ENCODE measurements at regions not wholly inside any gene's neighbourhood (a gene's known extent, or its start where the extent isn't known, plus 50 kb on each side); places are given as distances from the start of the nearest gene placed in this dataset.

GRCh38 chr11:80458376-80458775 is 1017.5 kb upstream of the TENM4 start:
- DNase-seq = no peak

GRCh38 chr11:80457823-80458222 is 1017.0 kb upstream of the TENM4 start:
- DNase-seq = no peak

- no peak for DNase-seq
Measured at GRCh38 chr11:80455818-80456217, 1015.0 kb upstream of the TENM4 start.

GRCh38 chr11:80451105-80451504 is 1010.3 kb upstream of the TENM4 start:
- no peak for DNase-seq

DNA sequence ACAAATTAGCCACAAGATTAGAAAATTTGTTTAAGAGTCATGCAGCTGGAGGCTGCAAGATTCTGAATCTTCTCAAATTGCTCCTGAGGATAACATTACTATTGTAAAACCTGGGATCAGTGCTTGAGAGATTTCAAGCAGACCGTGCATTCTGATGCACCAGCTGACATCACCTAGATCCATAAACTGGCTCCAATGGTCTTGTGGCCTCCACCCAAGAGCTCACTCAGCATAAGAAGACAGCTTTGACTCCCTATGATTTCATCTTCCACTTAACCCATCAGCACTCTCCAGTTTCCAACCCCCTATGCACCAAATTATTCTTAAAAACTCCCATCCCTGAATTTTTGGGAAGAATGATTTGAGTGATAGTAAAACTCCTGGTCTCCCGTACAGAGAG is 1007.9 kb upstream of the TENM4 start:
- DNase-seq = no peak

- no peak for DNase-seq
Measured at GRCh38 chr11:80443177-80443576, 1002.3 kb upstream of the TENM4 start.

GRCh38 chr11:80441821-80442220 is 1001.0 kb upstream of the TENM4 start:
- no peak for DNase-seq

GRCh38 chr11:80440835-80441234 is 1000.0 kb upstream of the TENM4 start:
- DNase-seq = no peak

- no peak for DNase-seq
Measured at GRCh38 chr11:80436547-80436946, 995.7 kb upstream of the TENM4 start.

DNA sequence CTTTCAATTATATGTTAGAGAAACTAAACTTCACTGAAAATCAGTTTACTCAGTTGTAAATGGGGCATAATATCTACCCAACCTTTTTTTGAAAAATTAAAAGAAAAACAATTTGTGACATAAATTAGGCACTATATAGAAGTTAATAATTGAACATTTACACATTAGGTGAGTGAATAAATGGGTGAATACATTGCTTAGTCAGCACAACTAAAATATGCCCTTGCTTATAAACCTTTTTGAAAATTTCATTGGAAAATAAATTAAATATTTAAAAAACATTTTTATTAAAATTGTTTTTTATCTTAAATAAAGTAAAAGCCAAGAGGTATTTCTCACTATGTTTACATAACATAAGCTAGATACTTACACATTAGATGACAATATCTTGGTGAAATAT is 994.5 kb upstream of the TENM4 start:
- DNase-seq = no peak

DNA sequence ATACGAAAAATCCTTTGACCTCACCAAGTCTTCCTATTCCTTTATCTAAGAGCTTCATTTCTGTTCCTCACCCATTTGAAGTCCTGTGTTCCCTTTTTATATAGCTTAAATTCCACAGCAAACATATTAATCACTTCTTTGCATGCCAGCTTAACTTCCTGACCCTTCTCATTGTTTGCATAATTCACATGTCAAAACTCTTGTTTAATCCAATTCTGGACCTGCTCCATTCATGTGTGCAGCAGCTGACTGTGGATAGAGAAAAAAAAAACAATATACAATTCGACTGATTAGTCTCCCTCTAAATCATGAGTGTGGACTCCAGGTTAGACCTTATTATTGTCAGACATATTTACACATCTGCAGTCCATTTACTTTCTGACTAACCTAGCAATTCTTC is 991.2 kb upstream of the TENM4 start:
- DNase-seq = no peak

DNA sequence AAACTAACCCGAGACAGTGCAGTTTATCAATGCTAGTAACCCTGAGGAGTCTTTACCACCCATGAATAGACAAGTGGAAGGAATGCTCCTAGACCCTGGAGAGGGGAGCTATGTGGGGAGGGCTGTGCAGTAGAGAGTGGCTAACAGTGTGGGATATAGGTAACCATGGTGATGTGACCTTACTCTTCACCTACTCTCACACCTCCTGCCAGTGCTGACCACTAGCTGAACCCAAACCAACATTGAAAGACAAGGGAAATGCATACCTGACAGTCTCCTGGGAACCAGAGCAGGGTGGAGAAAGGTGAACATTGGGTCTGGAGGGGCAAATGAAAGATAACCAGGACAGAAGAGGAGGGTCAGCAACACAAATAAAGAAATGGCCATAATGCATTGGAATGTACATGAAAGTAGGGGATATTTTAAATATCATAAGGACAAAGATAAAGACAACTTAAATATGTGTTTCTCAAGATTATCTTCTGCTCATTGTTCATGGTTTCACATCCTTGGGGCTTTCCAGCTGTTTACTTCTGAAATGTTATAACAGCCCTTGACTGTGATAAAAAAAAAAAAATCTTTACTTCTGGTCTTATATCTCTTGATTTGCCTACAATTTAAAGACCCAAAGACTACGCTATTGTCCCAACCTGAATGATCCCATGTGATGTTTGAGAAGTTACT is 983.3 kb upstream of the TENM4 start:
- DNase-seq = no peak

DNA sequence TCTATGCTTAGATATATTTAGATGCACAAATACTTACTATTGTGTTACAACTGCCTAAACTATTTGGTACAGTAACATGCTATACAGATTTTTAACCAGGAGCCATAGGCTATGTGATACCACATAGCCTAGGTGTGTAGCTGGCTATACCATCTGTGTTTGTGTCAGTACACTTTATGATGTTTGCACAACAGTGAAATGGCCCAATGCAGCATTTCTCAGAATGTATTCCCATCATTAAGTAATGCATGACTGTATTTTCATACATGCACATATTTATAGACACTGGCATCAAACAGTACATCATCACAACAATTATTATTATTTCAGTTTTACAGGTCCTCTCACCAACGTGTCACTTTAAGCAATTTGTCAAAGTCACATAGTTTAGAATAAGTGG is 979.5 kb upstream of the TENM4 start:
- no peak for DNase-seq

- DNase-seq = no peak
Measured at GRCh38 chr11:80417681-80418080, 976.9 kb upstream of the TENM4 start.

GRCh38 chr11:80415580-80415979 is 974.8 kb upstream of the TENM4 start:
- DNase-seq = no peak

DNA sequence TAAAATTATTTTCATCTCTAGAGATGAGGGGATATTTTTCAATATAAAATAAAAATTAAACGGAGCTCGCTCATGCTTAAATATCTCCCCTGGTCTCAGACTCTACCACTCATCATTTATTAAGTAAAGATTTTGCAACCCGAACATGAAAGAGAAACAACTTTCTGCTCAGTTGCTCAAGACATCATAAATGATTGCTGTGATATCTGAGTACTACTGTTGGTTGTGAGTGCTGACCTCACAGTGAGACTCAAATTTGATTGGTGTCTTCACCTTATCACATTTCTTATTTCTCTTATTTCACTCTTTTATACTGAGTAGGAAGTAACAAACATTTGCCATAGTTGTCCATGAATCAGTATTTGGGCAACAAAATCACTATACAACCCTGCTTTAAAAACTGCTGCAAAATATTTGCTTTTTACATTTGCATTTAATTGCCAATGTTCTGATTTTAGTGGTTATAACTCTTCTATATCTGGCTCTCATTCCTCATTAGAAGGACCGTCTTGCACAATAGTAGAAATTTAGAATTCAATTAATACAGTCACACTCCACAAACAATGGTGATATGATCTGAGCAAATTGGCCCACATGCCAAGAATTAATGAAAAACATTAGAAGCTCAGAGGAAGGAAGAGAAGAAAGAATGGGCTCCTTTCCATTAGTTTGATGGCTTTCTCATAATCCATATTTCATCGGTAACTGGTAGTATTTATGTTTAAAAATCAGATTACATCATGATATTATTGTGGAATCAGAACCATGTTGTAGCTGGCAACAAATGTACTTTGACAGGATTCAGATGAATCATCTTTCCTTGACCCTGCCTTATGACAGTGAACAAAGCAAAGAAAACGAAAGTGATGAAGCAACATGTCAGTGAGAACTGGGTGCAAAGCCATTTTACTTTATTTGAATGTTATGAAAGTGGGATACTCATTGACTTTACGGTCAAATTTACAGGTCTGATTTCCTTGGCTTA is 973.6 kb upstream of the TENM4 start:
- no peak for DNase-seq

GRCh38 chr11:80412604-80413003 is 971.8 kb upstream of the TENM4 start:
- no peak for DNase-seq

DNA sequence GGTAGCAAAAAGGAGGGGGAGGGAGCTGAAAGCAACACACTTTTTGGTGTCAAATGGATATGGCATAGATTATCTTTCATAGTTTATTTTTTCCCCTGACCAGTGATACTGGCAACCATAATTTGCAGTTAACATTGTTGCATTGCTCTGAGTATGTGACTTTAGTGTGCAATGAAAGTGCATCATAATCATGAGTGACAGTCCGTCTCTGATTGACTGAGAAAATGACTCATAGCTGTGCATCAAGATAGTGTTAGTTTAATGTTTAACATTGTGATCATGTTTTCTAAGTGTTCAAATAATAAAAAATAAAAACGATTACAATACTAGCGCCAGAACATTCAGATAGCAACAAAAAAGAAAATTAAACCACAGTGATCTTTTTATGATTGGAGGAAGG is 952.4 kb upstream of the TENM4 start:
- DNase-seq = no peak

DNA sequence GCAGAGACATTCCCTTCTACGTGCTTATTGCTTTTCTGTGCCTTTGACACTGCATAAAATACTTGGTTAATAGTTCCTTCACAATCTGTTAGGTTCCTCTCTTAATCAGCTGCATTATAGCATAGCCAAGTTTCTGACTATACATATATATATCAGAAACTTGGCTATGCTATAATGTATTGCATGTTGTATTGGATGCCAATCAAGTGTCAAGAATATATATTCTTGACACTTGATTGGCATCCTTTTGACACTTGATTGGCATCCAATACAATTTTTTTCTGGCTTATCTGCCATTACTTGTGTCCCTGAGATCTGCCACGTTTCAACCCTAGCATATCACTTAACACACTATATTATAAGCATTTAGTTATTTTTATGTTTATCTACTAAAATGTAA is 949.7 kb upstream of the TENM4 start:
- DNase-seq = no peak

GRCh38 chr11:80388536-80388935 is 947.7 kb upstream of the TENM4 start:
- DNase-seq = no peak

- DNase-seq = no peak
Measured at GRCh38 chr11:80388130-80388529, 947.3 kb upstream of the TENM4 start.

DNA sequence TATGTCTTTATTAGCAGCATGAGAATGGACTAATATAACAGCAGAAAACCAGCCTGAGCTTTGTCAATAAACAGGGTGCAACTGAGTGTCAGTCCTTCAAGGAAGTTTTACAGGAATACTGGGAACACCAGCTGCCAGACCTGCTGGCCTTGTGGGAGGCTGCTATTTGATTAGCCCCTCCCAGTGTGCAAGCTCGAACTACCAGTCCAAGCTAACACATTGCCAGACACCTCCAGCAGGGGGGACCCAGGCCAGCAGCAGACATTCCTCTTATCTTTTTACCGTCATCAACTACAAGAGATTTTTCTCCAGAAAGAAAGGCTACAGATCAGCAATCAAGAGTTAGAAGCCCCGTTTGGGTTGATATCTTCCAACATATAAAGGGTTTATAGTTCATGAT is 942.8 kb upstream of the TENM4 start:
- DNase-seq = no peak

DNA sequence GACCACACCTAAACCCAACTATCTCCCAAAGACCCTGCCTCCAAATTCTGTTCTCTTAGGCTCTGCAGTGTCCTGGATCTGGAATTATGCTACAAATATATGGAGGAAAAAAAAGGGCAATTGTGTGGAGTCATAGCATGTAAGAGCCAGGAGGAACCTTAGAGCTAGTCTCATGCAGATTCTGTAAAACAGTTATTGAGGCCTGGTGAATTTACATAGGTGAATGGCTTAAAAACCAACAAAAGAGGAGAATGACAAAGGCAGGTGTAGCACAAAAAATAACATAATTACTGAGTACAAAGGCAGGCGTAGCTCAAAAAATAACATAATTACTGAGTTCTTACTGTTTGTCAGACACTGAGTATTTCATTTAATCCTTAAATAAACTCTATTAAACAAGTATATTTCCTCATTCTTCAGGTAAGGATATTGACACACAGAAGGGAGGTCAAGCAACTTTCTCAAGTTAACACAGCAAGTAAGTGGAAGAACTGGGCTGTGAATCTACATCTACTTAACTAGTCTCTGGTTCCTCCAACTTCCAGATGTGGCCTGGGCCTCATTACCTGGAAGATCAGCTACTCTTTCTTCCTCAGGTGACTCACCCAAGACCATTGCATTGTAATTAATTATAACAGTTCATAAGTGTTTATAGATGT is 938.9 kb upstream of the TENM4 start:
- no peak for DNase-seq

- DNase-seq = no peak
Measured at GRCh38 chr11:80371931-80372330, 931.1 kb upstream of the TENM4 start.
